ENCODE measurements at regions not wholly inside any gene's neighbourhood (a gene's known extent, or its start where the extent isn't known, plus 50 kb on each side); places are given as distances from the start of the nearest gene placed in this dataset.

DNA sequence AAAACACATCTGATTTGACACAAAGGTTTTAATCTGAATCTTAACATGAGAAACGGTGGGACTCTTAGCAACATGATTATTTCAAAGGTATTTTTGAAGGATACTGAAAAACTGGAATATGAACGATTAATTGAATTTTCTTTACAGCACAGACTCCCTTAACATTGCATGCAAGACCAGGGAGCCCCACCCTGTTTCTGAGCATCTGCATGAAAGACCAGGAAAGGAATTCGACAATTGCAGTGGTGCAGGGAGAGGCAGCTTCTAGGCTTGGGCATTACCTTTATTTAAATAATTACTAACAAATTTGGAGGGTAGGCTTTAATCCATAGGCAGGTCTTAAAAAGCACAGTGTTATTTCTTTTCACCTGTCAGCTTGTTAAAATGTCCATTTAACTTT lies 240.6 kb upstream of the TOPAZ1 start:
- no peak for TF ChIP-seq Cebpa-rat (IDR thresholded peaks at IDR 0.05)
- no peak overlapping the region for H3K4me2 ChIP-seq
- peaks cover 69% of the 10 kb centered on the region for H3K27me3 ChIP-seq
- H3K4me3 ChIP-seq = no peak overlapping the region
- H3K4me1 ChIP-seq = peaks cover 29% of the 10 kb centered on the region
- H3K36me3 ChIP-seq = no peaks in the 10 kb centered on the region
- H3K9me3 ChIP-seq = 0 out of 2 replicates have a peak, but pooled peaks cover 9% of the 10 kb centered on the region
- H3K9ac ChIP-seq = no peak overlapping the region
- H3K27ac ChIP-seq = no peak overlapping the region
- peaks cover 37% of the 10 kb centered on the region for H4K20me1 ChIP-seq

- peaks cover 42% of the 10 kb centered on the region for H3K27me3 ChIP-seq
- peaks cover 9% of the 10 kb centered on the region for H4K20me1 ChIP-seq
- H3K27ac ChIP-seq = no peak overlapping the region
- no peak overlapping the region for H3K9ac ChIP-seq
- no peaks in the 10 kb centered on the region for H3K36me3 ChIP-seq
- no peak for TF ChIP-seq Cebpa-rat (IDR thresholded peaks at IDR 0.05)
- no peak overlapping the region for H3K4me3 ChIP-seq
- H3K4me2 ChIP-seq = no peak overlapping the region
- H3K4me1 ChIP-seq = peaks cover 6% of the 10 kb centered on the region
- 0 out of 2 replicates have a peak, but pooled peaks cover 9% of the 10 kb centered on the region for H3K9me3 ChIP-seq
Observed at GRCh38 chr3:44003801-44004200, 237.9 kb upstream of the TOPAZ1 start.

GRCh38 chr3:44011680-44012079 lies 230.0 kb upstream of the TOPAZ1 start:
- H3K9me3 ChIP-seq = no peaks in the 10 kb centered on the region
- H3K9ac ChIP-seq = no peak overlapping the region
- H3K27me3 ChIP-seq = no peaks in the 10 kb centered on the region
- H3K4me1 ChIP-seq = peaks cover 4% of the 10 kb centered on the region
- TF ChIP-seq Cebpa-rat (IDR thresholded peaks at IDR 0.05) = no peak
- no peak overlapping the region for H3K27ac ChIP-seq
- no peak overlapping the region for H3K4me2 ChIP-seq
- H3K4me3 ChIP-seq = no peak overlapping the region
- H4K20me1 ChIP-seq = no peaks in the 10 kb centered on the region
- H3K36me3 ChIP-seq = no peaks in the 10 kb centered on the region

DNA sequence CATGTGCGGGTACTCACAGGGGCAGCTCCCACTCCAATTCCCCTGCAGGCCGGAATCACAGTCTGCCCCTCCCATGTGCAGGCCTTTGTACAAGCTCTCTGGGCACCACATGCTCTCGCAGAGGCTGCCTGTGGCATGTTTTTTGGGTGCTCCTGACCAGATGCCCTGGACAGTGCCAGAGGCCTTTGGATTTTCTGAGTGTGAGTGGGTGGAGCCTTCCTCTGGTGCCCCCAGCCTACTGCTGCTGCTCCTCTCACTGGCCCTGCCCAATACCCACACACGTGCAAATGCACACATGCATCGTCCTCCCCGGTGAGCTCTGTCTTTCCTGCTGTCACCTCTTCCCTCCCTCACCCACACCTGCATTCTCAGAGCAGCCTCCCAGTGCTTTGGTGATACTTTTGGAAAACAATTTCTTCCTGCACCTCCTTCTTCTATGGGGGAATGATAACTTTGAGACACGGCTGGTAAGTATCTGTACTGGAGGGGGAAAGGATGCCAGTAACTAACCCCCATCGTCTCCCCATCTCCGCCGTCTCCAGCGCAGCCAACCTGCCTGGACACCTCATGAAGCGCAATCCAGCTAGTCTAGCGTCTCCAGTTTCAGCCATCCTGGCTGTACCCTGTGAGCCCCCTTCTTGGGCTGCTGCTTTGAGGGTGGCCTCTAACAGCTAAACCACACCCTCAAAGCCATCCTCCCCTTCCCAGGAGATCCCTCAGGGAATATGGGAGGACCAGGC lies 229.4 kb upstream of the TOPAZ1 start:
- Histone ChIP-seq H3K4me3 (no peak overlapping the region), H3K27ac (no peak overlapping the region), H3K4me2 (no peak overlapping the region), H3K36me3 (no peaks in the 10 kb centered on the region), H3K27me3 (no peaks in the 10 kb centered on the region), H4K20me1 (no peaks in the 10 kb centered on the region), H3K9me3 (no peaks in the 10 kb centered on the region), H3K9ac (no peak overlapping the region), H3K4me1 (peaks cover 9% of the 10 kb centered on the region)
- no peak for TF ChIP-seq Cebpa-rat (IDR thresholded peaks at IDR 0.05)

DNA sequence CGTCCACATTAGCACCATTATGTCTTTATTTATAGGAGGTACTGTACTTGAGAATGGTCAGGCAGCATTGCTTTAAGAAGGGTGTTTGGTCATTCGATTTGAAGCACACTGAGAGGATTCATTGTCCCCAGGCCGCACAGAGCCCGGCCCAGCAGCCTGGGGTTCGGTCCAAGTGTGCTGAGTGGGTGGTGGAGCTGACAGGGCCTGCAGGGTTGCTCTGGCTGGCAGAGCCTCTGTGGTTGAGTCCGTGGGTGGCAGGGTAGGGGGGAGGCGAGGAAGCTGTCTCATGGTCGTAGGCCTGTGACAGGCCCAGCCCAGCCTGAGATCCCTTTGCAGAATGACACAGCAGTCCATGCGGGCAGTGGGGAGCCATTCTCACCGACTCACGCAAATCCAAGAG lies 227.7 kb upstream of the TOPAZ1 start:
- no peak for TF ChIP-seq Cebpa-rat (IDR thresholded peaks at IDR 0.05)
- no peaks in the 10 kb centered on the region for H4K20me1 ChIP-seq
- no peak overlapping the region for H3K4me3 ChIP-seq
- H3K4me1 ChIP-seq = peaks cover 9% of the 10 kb centered on the region
- H3K27ac ChIP-seq = no peak overlapping the region
- no peaks in the 10 kb centered on the region for H3K27me3 ChIP-seq
- H3K4me2 ChIP-seq = no peak overlapping the region
- no peaks in the 10 kb centered on the region for H3K9me3 ChIP-seq
- H3K36me3 ChIP-seq = no peaks in the 10 kb centered on the region
- no peak overlapping the region for H3K9ac ChIP-seq

DNA sequence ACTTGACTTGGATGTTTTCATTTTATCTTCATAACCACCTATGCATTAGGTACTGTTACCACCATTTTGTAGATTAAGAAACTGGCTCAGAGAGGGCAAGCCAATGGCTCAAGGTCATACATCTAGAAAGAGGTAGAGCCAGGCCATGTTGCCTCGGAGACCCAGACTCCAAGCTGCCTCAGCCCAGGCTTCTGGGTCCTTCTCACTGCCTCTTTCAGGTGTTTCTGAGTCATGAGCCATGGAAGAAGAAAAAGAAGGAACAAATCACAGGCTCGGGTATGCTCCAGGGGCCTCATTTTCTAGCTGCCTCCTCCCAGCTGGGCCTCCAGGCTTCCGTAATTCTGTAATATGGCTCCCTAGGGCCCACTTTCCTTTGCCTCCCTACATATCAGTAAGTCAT lies 226.5 kb upstream of the TOPAZ1 start:
- TF ChIP-seq Cebpa-rat (IDR thresholded peaks at IDR 0.05) = no peak
- Histone ChIP-seq H3K4me3 (no peak overlapping the region), H3K9ac (no peak overlapping the region), H3K27me3 (peaks cover 7% of the 10 kb centered on the region; the same call in 1 of the 2 replicates), H3K27ac (no peak overlapping the region), H4K20me1 (no peaks in the 10 kb centered on the region), H3K36me3 (no peaks in the 10 kb centered on the region), H3K4me2 (no peak overlapping the region), H3K4me1 (peaks cover 9% of the 10 kb centered on the region), H3K9me3 (no peaks in the 10 kb centered on the region)

DNA sequence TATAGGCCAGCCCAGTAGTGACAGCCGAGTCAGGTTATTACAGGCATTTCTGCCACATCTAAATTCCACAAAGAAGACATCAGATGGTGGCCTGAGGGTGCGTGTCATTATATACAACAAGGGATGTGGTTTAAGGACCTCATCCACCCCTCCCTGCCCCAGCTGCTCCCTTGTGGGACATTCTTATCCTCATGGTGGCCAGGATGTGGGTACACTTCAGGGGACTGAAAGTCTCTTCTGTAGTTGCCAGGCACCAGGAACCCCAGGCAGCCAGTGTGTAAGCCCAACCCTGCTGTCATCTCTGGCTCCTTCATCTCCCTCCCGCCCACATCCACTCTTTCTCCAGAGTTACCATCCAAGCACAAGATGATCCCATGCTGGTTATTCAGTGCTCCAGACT lies 224.9 kb upstream of the TOPAZ1 start:
- H3K9ac ChIP-seq = no peak overlapping the region
- H3K4me2 ChIP-seq = peak overlapping the region; percentile 29
- H3K9me3 ChIP-seq = peaks cover 2% of the 10 kb centered on the region; the same call in 1 of the 2 replicates
- peaks cover 1% of the 10 kb centered on the region; the same call in 1 of the 2 replicates for H4K20me1 ChIP-seq
- peaks cover 15% of the 10 kb centered on the region for H3K4me1 ChIP-seq
- no peak overlapping the region for H3K4me3 ChIP-seq
- TF ChIP-seq Cebpa-rat (IDR thresholded peaks at IDR 0.05) = no peak
- peaks cover 22% of the 10 kb centered on the region for H3K27me3 ChIP-seq
- H3K27ac ChIP-seq = no peak overlapping the region
- no peaks in the 10 kb centered on the region for H3K36me3 ChIP-seq

GRCh38 chr3:44018926-44019325 lies 222.8 kb upstream of the TOPAZ1 start:
- TF ChIP-seq Cebpa-rat (IDR thresholded peaks at IDR 0.05) = no peak
- no peak overlapping the region for H3K9ac ChIP-seq

DNA sequence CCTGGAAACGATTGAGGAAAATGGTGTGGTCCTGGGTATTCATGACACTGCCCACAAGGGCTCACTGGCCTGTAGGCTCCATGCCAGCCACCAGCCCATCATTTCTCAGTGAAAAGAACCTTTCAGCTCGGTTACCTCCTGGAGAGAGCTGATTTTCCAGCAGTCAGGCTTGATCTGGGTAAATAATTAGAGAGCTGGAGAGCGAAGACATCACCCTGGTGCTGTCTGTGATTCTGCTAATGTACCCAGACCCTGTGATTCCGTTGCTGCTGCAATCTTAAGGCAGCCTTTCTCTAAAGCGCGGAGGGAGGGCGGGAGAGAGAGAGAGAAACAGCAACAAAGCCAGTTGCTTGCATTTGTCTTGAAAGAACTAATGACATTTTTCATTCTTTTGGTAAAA lies 221.9 kb upstream of the TOPAZ1 start:
- no peak overlapping the region for H3K9ac ChIP-seq
- peaks cover 5% of the 10 kb centered on the region; the same call in 1 of the 2 replicates for H4K20me1 ChIP-seq
- peaks cover 21% of the 10 kb centered on the region for H3K4me1 ChIP-seq
- H3K36me3 ChIP-seq = no peaks in the 10 kb centered on the region
- H3K27me3 ChIP-seq = peaks cover 35% of the 10 kb centered on the region
- no peak overlapping the region for H3K4me3 ChIP-seq
- TF ChIP-seq Cebpa-rat (IDR thresholded peaks at IDR 0.05) = no peak
- no peak overlapping the region for H3K27ac ChIP-seq
- H3K9me3 ChIP-seq = peaks cover 7% of the 10 kb centered on the region
- H3K4me2 ChIP-seq = no peak overlapping the region

More at GRCh38 chr3:44018926-44019325, 222.8 kb upstream of the TOPAZ1 start:
- H3K4me3 ChIP-seq = no peak overlapping the region
- no peak overlapping the region for H3K27ac ChIP-seq
- H3K27me3 ChIP-seq = peaks cover 35% of the 10 kb centered on the region
- H4K20me1 ChIP-seq = peaks cover 5% of the 10 kb centered on the region; the same call in 1 of the 2 replicates
- no peaks in the 10 kb centered on the region for H3K36me3 ChIP-seq
- H3K4me2 ChIP-seq = no peak overlapping the region
- H3K4me1 ChIP-seq = peaks cover 21% of the 10 kb centered on the region
- peaks cover 7% of the 10 kb centered on the region for H3K9me3 ChIP-seq

DNA sequence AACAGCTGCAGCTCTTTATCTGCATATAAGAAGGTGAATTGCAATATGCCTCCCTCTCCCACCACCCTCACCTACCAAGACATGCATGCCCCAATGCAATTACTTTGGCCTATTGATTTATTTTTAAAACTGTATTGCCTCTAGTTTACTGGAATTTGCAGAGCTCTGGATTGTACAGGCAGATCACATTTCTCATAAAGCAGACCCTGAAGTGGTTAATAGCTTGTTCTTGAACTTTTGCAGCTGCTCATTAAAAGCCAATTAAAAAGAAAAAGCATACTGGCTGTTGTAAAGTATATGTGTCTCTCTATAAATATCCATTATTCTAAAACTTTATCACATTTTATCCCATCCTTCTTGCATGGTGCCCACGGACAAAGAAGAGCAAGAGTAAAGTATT lies 221.5 kb upstream of the TOPAZ1 start:
- Histone ChIP-seq H3K27me3 (peaks cover 35% of the 10 kb centered on the region), H3K4me3 (no peak overlapping the region), H3K36me3 (no peaks in the 10 kb centered on the region), H3K4me1 (peaks cover 21% of the 10 kb centered on the region), H3K27ac (no peak overlapping the region), H3K9me3 (peaks cover 7% of the 10 kb centered on the region), H3K4me2 (no peak overlapping the region), H4K20me1 (peaks cover 5% of the 10 kb centered on the region; the same call in 1 of the 2 replicates), H3K9ac (no peak overlapping the region)
- TF ChIP-seq Cebpa-rat (IDR thresholded peaks at IDR 0.05) = no peak

Data from BLaER1 (cell line).